Mesenchymal stem cell (in vitro differentiated cells and primary cell): ENCODE measurements at regions not wholly inside any gene's neighbourhood (a gene's known extent, or its start where the extent isn't known, plus 50 kb on each side); places are given as distances from the start of the nearest gene placed in this dataset.

Experiments used
- DNase-seq: peaks from one replicate; pipeline ENCODE4 v3.0.0-alpha.2; 2013
- H2AFZ ChIP-seq: one replicate; pipeline ENCODE4 v1.6.1; 2013; ENCODE audit warnings: low read depth, mild to moderate bottlenecking, control low read depth, inconsistent platforms, low read length, moderate library complexity
- H2AK5ac ChIP-seq: 2 replicates; pipeline ENCODE4 v1.6.1; 2013; ENCODE audit warnings: low read length, moderate library complexity, mild to moderate bottlenecking, inconsistent platforms; ENCODE audit not compliant: severe bottlenecking
- H2BK120ac ChIP-seq: one replicate; pipeline ENCODE4 v1.6.1; 2013; ENCODE audit warnings: low read depth, mild to moderate bottlenecking, inconsistent platforms, low read length, moderate library complexity
- H2BK12ac ChIP-seq, 2 experiments: one replicate each; pipeline ENCODE4 v1.6.1; 2013; ENCODE audit warnings: inconsistent platforms in 2 of 2, low read length in 2 of 2, mild to moderate bottlenecking in 2 of 2, moderate library complexity in 2 of 2, control low read depth in 1 of 2
- H2BK15ac ChIP-seq: one replicate; pipeline ENCODE4 v1.6.1; 2013; ENCODE audit warnings: mild to moderate bottlenecking, low read depth, inconsistent platforms; ENCODE audit not compliant: poor library complexity, severe bottlenecking
- H2BK5ac ChIP-seq: 2 replicates; pipeline ENCODE4 v1.6.1; 2013; ENCODE audit warnings: low read depth, mild to moderate bottlenecking, low read length, control low read depth, inconsistent platforms; ENCODE audit not compliant: poor library complexity, severe bottlenecking
- H3K14ac ChIP-seq, 2 experiments: one replicate each; pipeline ENCODE4 v1.6.1; 2013; ENCODE audit warnings: inconsistent platforms in 2 of 2, low read length in 2 of 2, control low read depth in 1 of 2, mild to moderate bottlenecking in 1 of 2, moderate library complexity in 1 of 2
- H3K18ac ChIP-seq, 2 experiments: one replicate each; pipeline ENCODE4 v1.6.1; 2013; ENCODE audit warnings: inconsistent platforms in 2 of 2, low read length in 2 of 2, control low read depth in 1 of 2, low read depth in 1 of 2, mild to moderate bottlenecking in 1 of 2
- H3K23ac ChIP-seq, 2 experiments: one replicate each; pipeline ENCODE4 v1.6.1; 2013; ENCODE audit warnings: inconsistent platforms in 2 of 2, low read length in 2 of 2, mild to moderate bottlenecking in 2 of 2, moderate library complexity in 2 of 2, control low read depth in 1 of 2
- H3K27ac ChIP-seq: 2 replicates; pipeline ENCODE4 v1.5.1; 2013; ENCODE audit warnings: mild to moderate bottlenecking, moderate library complexity, low read length, control low read depth, inconsistent platforms; ENCODE audit not compliant: poor library complexity, severe bottlenecking
- H3K27me3 ChIP-seq, 2 experiments: 2 replicates each; pipeline versions ENCODE4 v1.6.1 to v1.7.0; 2013; ENCODE audit warnings: low read length in 2 of 2, mild to moderate bottlenecking in 2 of 2, moderate library complexity in 2 of 2, control low read depth in 1 of 2, inconsistent platforms in 1 of 2; ENCODE audit not compliant: control insufficient read depth in 1 of 2, insufficient read depth in 1 of 2
- H3K36me3 ChIP-seq, 2 experiments: 2 replicates each; pipeline versions ENCODE4 v1.6.1 to v1.7.0; 2013; ENCODE audit warnings: low read length in 2 of 2, control low read depth in 1 of 2, inconsistent platforms in 1 of 2, low read depth in 1 of 2, mild to moderate bottlenecking in 1 of 2; ENCODE audit not compliant: insufficient read depth in 2 of 2, control insufficient read depth in 1 of 2
- H3K4ac ChIP-seq, 2 experiments: one replicate each; pipeline ENCODE4 v1.6.1; 2013; ENCODE audit warnings: inconsistent platforms in 2 of 2, low read length in 2 of 2, mild to moderate bottlenecking in 2 of 2, moderate library complexity in 2 of 2, control low read depth in 1 of 2, low read depth in 1 of 2
- H3K4me1 ChIP-seq: 2 replicates; pipeline ENCODE4 v1.6.1; 2013; ENCODE audit warnings: low read depth, low read length, control low read depth; ENCODE audit not compliant: control insufficient read depth, insufficient read depth
- H3K4me2 ChIP-seq: 2 replicates; pipeline ENCODE4 v1.6.1; 2013; ENCODE audit warnings: low read length, mild to moderate bottlenecking, inconsistent platforms; ENCODE audit not compliant: poor library complexity, severe bottlenecking
- H3K4me3 ChIP-seq, 2 experiments: 2 replicates each; pipeline versions ENCODE4 v1.5.1 to v1.7.0; 2013; ENCODE audit warnings: low read length in 2 of 2, mild to moderate bottlenecking in 2 of 2, control low read depth in 1 of 2, low read depth in 1 of 2; ENCODE audit not compliant: insufficient read depth in 1 of 2
- H3K79me1 ChIP-seq: replicated peaks from 2 replicates; pipeline ENCODE4 v1.6.1; 2013; ENCODE audit warnings: mild to moderate bottlenecking, control low read depth, low read length, inconsistent platforms; ENCODE audit not compliant: poor library complexity, severe bottlenecking
- H3K9ac ChIP-seq: 2 replicates; pipeline ENCODE4 v1.7.0; 2013; ENCODE audit warnings: mild to moderate bottlenecking, low read length, moderate library complexity
- H3K9me3 ChIP-seq: 2 replicates; pipeline ENCODE4 v1.7.0; 2013; ENCODE audit warnings: mild to moderate bottlenecking, low read length; ENCODE audit not compliant: control insufficient read depth
- H4K8ac ChIP-seq: one replicate; pipeline ENCODE4 v1.6.1; 2013; ENCODE audit warnings: inconsistent platforms, mild to moderate bottlenecking, low read length, moderate library complexity
- H4K91ac ChIP-seq: one replicate; pipeline ENCODE4 v1.6.1; 2013; ENCODE audit warnings: mild to moderate bottlenecking, low read length, inconsistent platforms
- WGBS: methylation state at CpG from one replicate; pipeline ENCODE4 v1.1.7; 2013; ENCODE audit warnings: mixed read lengths; 5-methylcytosine and 5-hydroxymethylcytosine counted together

GRCh38 chr6:12232821-12233220, 57.3 kb upstream of the EDN1 start:
- peak overlapping the region; percentile 39 for H2BK5ac ChIP-seq
- H3K4me2 ChIP-seq, result no peak overlapping the region
- H3K9me3 ChIP-seq, result no peaks in the 10 kb centered on the region
- H4K91ac ChIP-seq, result no peak overlapping the region
- H3K14ac ChIP-seq, result no peak overlapping the region
- H2BK120ac ChIP-seq, result no peak overlapping the region
- H3K36me3 ChIP-seq, result no peaks in the 10 kb centered on the region
- 75% methylated on average over 1 of the region's 1 CpG for WGBS
- no peaks in the 10 kb centered on the region for H3K27me3 ChIP-seq
- peak overlapping the region; percentile 92 for H3K27ac ChIP-seq
- H3K4me1 ChIP-seq, result peaks cover 7% of the 10 kb centered on the region
- H2AK5ac ChIP-seq, result peak overlapping the region; percentile 58
- H3K23ac ChIP-seq, result no peak overlapping the region
- no peak overlapping the region for H2BK12ac ChIP-seq
- H3K4ac ChIP-seq, result no peak overlapping the region
- no peak overlapping the region for H4K8ac ChIP-seq
- DNase-seq, result no peak
- no peak overlapping the region for H3K4me3 ChIP-seq
- H2BK15ac ChIP-seq, result no peak overlapping the region
- H3K18ac ChIP-seq, result no peak overlapping the region
- no peak overlapping the region for H3K9ac ChIP-seq
- H2AFZ ChIP-seq, result no peak overlapping the region
- no peaks in the 10 kb centered on the region for H3K79me1 ChIP-seq

GRCh38 chr6:12233693-12234571, 56.2 kb upstream of the EDN1 start:
- Histone ChIP-seq H3K23ac (no peak overlapping the region), H3K36me3 (no peaks in the 10 kb centered on the region), H3K4me3 (no peak overlapping the region), H2BK15ac (no peak overlapping the region), H3K4me2 (peak overlapping the region; percentile 13), H3K9me3 (no peaks in the 10 kb centered on the region), H3K18ac (no peak overlapping the region), H3K9ac (peak overlapping the region; percentile 10), H3K4ac (no peak overlapping the region), H2AK5ac (peak overlapping the region; percentile 95), H3K27ac (peak overlapping the region; percentile 92), H4K91ac (no peak overlapping the region), H3K4me1 (peaks cover 7% of the 10 kb centered on the region), H4K8ac (no peak overlapping the region), H2BK12ac (peak overlapping the region in 1 of 2 experiments; percentile 98), H2BK120ac (no peak overlapping the region), H2BK5ac (peak overlapping the region; percentile 40), H3K27me3 (no peaks in the 10 kb centered on the region), H3K14ac (no peak overlapping the region), H2AFZ (no peak overlapping the region), H3K79me1 (no peaks in the 10 kb centered on the region)
- peak; percentile 83 for DNase-seq
- 90% methylated on average over 3 of the region's 4 CpGs for WGBS

DNA sequence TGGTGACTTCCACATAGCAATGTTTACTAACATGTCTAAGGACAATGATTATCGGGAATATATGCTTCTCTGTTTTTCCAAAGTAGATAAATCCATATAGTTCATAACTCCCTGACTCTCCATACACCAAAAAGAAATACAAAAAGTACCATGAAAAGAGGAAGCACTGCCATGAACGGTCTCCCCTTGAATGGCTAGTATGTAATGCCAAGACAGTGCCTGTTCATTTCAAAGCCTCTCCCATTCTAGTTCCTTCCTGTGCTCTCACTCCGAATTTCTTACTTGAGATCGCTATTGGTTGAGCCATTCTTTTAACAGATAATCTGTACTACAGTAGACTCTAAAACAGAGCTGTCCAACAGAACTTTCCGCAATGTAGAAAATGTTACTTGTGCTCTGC, 54.8 kb upstream of the EDN1 start:
- 99% methylated on average over 3 of the region's 5 CpGs for WGBS
- H3K4me3 ChIP-seq, result no peak overlapping the region
- no peaks in the 10 kb centered on the region for H3K27me3 ChIP-seq
- H3K36me3 ChIP-seq, result no peaks in the 10 kb centered on the region
- no peak overlapping the region for H3K23ac ChIP-seq
- no peak overlapping the region for H2BK120ac ChIP-seq
- H3K4ac ChIP-seq, result no peak overlapping the region
- no peak for DNase-seq
- no peak overlapping the region for H2BK12ac ChIP-seq
- H3K4me2 ChIP-seq, result no peak overlapping the region
- H3K9me3 ChIP-seq, result no peaks in the 10 kb centered on the region
- peaks cover 7% of the 10 kb centered on the region for H3K4me1 ChIP-seq
- no peak overlapping the region for H3K14ac ChIP-seq
- no peak overlapping the region for H3K18ac ChIP-seq
- H3K9ac ChIP-seq, result no peak overlapping the region
- H3K27ac ChIP-seq, result no peak overlapping the region
- no peak overlapping the region for H2AK5ac ChIP-seq
- H4K8ac ChIP-seq, result no peak overlapping the region
- H2BK15ac ChIP-seq, result no peak overlapping the region
- H4K91ac ChIP-seq, result no peak overlapping the region
- H3K79me1 ChIP-seq, result no peaks in the 10 kb centered on the region
- H2BK5ac ChIP-seq, result no peak overlapping the region
- no peak overlapping the region for H2AFZ ChIP-seq

GRCh38 chr6:12238219-12238618, 51.9 kb upstream of the EDN1 start:
- no peak overlapping the region for H3K14ac ChIP-seq

More at GRCh38 chr6:12238219-12238618, 51.9 kb upstream of the EDN1 start:
- Histone ChIP-seq H3K18ac (no peak overlapping the region), H4K91ac (peak overlapping the region; percentile 64), H3K4me1 (peaks cover 7% of the 10 kb centered on the region), H3K36me3 (no peaks in the 10 kb centered on the region), H3K27ac (no peak overlapping the region), H2AFZ (no peak overlapping the region), H2BK5ac (no peak overlapping the region), H3K9me3 (no peaks in the 10 kb centered on the region), H3K79me1 (no peaks in the 10 kb centered on the region), H3K4ac (no peak overlapping the region), H3K4me2 (no peak overlapping the region), H3K4me3 (no peak overlapping the region), H3K23ac (no peak overlapping the region), H2BK120ac (no peak overlapping the region), H2BK15ac (no peak overlapping the region), H3K9ac (no peak overlapping the region), H4K8ac (no peak overlapping the region), H3K27me3 (no peaks in the 10 kb centered on the region), H2BK12ac (no peak overlapping the region), H2AK5ac (no peak overlapping the region)
- DNase-seq, result no peak
- WGBS, result 97% methylated on average over 5 of the region's 8 CpGs
